ENCODE measurements at regions not wholly inside any gene's neighbourhood (a gene's known extent, or its start where the extent isn't known, plus 50 kb on each side); places are given as distances from the start of the nearest gene placed in this dataset.

DNA sequence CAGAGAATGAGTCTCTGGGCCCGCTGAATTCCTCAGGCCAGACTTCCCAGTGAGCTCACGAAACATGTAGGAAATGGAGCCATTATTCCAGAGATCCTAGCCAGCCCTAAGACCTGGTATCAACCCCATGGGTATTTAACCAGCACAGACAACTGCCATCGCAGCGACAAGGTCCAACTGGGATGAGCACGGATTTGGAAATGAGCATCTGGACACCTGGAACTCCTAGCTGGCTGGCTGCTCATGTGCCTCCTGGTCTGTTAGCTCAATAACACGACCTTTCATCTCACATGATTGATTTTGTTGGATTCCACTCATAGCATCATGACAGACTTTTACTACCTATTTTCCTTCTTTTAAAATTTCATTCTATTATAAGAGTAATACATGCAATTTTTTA is 51.0 kb downstream of the POU3F3 start:
- no peak for TF ChIP-seq JUND (IDR thresholded peaks at IDR 0.05; ENCODE audit: low read depth)
- DNase-seq (ENCODE audit: low read depth in 1 of 2, low spot score in 1 of 2): no peak
- in situ Hi-C loops (cut with HindIII; ENCODE audit: low pct_unique_long_range_greater_than_20kb, low sequenced_read_pairs): no loop called here

DNA sequence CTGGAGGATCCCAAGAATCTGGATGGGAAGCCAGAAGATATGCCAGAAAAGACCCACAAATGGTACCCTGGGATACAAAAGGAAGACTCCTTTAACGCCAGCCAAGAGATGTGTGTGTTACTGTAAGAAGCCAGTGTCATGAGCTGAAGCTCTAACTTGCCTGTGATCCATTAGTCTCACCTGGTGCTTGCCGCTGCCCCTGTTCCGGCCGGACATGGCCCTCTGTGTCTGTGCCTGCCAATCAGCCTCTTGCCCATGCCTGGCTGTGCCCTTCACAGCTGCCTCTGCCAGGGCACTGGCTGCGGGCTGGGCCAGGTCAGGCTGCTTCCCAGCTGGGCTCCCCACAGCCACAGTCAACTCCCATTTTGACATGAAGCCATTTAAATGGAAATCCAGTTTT is 55.4 kb downstream of the POU3F3 start:
- no peak for TF ChIP-seq JUND (IDR thresholded peaks at IDR 0.05; ENCODE audit: low read depth)
- in situ Hi-C loops (cut with HindIII; ENCODE audit: low pct_unique_long_range_greater_than_20kb, low sequenced_read_pairs): no loop called here
- DNase-seq (ENCODE audit: low read depth in 1 of 2, low spot score in 1 of 2): no peak

DNA sequence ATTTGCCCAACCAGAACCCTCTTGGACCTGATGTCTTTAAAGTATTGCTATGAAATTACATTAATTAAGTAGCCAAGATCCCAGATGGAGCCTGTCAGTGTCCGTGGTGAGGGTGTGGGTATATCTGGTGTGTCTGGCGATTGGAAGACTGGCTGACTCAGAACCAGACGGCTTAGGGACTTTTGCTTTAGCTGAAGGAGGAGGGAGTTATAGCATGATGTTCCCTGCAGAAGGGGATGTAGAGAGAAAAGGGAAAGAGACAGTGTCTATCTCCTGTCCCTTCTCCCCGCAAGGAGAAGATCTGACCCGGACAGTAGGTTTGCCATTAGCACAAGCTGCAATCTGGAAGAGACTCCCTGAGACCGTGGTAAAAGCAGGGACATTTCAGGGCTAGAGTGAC is 60.6 kb downstream of the POU3F3 start:
- no peak for TF ChIP-seq JUND (IDR thresholded peaks at IDR 0.05; ENCODE audit: low read depth)
- DNase-seq (ENCODE audit: low read depth in 1 of 2, low spot score in 1 of 2): no peak
- in situ Hi-C loops (cut with HindIII; ENCODE audit: low pct_unique_long_range_greater_than_20kb, low sequenced_read_pairs): no loop called here

DNA sequence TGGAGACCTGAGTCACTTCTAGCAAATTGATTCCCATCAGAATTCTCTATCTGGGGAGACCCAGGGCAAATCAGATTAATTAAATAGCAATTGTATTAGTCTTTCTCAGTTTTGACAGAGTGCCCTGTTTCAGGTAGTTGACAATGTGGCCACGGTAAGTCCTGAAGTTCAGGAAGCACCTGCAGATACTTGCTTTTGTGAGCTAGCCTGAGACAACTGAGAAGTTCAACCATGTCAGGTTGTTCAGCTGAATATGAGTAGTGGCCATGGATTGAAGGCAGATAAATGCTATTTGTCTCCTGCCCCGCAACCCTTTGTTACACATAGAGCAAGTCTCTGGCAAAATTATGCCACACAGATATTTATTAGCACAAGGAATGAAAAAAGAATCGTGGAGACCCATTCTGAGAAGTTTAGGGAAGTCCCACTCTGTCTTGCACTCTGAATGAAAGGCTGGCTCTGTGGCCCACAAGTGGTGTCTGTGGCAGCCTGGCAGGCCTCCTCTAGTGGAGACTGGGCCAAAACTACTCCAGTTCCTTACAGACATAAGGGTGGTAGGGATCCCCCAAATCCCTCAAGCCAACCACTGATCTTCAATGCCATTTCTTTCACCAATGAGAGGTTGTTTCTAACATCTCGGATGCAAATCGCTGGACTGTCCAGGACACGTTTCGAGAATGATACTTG is 61.3 kb downstream of the POU3F3 start:
- in situ Hi-C loops (cut with HindIII; ENCODE audit: low pct_unique_long_range_greater_than_20kb, low sequenced_read_pairs): no loop called here
- no peak for DNase-seq (ENCODE audit: low read depth in 1 of 2, low spot score in 1 of 2)
- TF ChIP-seq JUND (IDR thresholded peaks at IDR 0.05; ENCODE audit: low read depth): no peak

DNA sequence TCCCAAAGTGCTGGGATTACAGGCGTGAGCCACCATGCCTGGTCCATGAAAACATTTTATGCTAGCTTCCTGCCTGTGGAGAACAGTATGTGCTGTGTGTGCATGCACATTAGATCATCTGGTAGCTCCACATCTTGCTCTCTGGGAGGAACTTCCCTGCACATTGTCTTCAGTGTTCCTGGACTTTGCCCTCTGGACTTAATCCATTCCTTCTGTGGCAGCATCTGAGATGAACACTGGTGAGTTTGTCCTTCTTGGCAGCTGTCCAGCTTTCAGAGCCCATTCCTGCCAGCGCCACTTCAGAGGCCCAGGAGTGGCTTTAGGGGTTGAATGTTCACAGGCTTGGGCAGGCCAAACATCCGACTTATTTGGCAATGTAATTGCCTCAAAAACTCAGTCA is 65.2 kb downstream of the POU3F3 start:
- in situ Hi-C loops (cut with HindIII; ENCODE audit: low pct_unique_long_range_greater_than_20kb, low sequenced_read_pairs): no loop called here
- peak in 1 of 2 experiments; percentile 13 for DNase-seq (ENCODE audit: low read depth in 1 of 2, low spot score in 1 of 2)

DNA sequence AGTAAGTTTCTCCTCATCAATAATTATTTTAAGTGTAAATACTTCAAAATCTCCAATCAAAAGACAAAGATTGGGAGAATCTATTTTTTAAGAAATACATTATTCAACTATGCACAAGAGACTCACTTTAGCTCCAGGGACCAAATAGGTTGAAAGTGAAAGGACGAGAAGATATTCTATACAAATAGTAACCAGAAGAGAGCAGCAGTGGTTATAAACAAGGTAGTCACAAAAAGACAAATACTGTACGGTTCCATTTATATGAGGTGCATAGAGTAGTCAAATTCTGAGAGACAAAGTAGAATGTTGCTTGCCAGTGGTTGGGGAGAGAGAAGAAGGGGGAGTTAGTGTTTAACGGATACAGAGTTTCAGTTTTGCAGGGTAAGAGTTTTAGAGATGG is 69.8 kb downstream of the POU3F3 start:
- no peak for TF ChIP-seq JUND (IDR thresholded peaks at IDR 0.05; ENCODE audit: low read depth)

More for the DNA sequence above, 65.2 kb downstream of the POU3F3 start:
- no peak for TF ChIP-seq JUND (IDR thresholded peaks at IDR 0.05; ENCODE audit: low read depth)

DNA sequence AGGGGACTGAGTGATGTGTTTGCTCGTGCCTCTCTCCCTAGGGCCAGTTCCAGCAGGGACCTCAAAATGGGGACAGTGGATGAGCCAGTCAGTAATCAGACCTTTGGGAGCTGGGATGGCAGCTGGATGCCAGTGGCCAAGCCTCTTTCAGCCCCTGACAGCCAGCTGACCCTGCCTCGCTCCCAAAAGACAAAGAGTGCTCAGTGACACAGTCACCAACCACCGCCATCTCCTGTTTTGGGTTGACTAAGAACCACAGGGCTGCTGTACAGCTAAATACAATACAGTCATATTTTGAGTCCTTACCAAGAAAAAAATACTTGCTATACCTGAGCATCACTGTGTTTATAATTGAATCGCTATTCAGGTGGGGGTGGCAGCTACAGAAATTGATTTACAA is 75.7 kb downstream of the POU3F3 start:
- TF ChIP-seq JUND (IDR thresholded peaks at IDR 0.05; ENCODE audit: low read depth): no peak
- no peak for DNase-seq (ENCODE audit: low read depth in 1 of 2, low spot score in 1 of 2)
- in situ Hi-C loops (cut with HindIII; ENCODE audit: low pct_unique_long_range_greater_than_20kb, low sequenced_read_pairs): no loop called here

More for the DNA sequence above, 69.8 kb downstream of the POU3F3 start:
- peak in 1 of 2 experiments; percentile 13 for DNase-seq (ENCODE audit: low read depth in 1 of 2, low spot score in 1 of 2)
- in situ Hi-C loops (cut with HindIII; ENCODE audit: low pct_unique_long_range_greater_than_20kb, low sequenced_read_pairs): no loop called here

DNA sequence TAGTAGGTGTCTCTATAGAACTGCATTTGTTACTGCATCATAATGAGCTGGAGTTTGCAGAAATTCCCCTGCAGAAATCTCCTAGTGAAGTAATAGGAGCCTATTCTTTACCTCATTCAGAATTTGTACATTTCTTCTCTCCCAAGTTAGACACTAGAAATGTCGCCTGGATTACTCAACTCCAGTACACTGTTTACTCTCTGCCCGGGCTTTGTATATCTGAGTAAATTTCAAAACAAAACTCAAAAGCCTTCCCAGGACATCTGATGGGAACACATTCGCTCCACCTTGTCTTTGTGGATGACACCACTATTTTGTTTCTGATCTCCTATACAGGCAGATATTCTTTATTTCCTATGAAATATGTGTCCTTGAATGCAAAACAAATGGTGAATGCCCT is 76.8 kb downstream of the POU3F3 start:
- no peak for TF ChIP-seq JUND (IDR thresholded peaks at IDR 0.05; ENCODE audit: low read depth)
- DNase-seq (ENCODE audit: low read depth in 1 of 2, low spot score in 1 of 2): no peak
- in situ Hi-C loops (cut with HindIII; ENCODE audit: low pct_unique_long_range_greater_than_20kb, low sequenced_read_pairs): no loop called here

DNA sequence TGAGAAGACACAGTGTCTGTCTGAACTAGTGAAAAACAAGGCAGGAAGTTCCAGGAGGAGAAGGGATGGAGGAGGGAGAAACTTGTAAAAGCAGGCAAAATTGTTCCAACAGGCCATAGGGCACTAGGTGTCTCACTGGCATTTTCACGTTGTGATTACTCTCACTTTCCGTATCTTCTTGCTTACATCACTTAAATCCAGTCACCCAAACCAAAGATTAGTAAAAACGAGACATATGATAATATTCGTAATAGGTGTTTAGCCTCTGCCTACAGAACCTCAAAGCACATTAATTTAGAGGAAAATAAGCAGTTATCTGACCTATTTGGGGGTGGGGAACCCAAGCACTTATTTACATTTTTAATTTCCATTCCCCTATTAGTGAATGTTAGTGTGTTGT is 78.3 kb downstream of the POU3F3 start:
- DNase-seq (ENCODE audit: low read depth in 1 of 2, low spot score in 1 of 2): no peak
- no peak for TF ChIP-seq JUND (IDR thresholded peaks at IDR 0.05; ENCODE audit: low read depth)
- in situ Hi-C loops (cut with HindIII; ENCODE audit: low pct_unique_long_range_greater_than_20kb, low sequenced_read_pairs): no loop called here

DNA sequence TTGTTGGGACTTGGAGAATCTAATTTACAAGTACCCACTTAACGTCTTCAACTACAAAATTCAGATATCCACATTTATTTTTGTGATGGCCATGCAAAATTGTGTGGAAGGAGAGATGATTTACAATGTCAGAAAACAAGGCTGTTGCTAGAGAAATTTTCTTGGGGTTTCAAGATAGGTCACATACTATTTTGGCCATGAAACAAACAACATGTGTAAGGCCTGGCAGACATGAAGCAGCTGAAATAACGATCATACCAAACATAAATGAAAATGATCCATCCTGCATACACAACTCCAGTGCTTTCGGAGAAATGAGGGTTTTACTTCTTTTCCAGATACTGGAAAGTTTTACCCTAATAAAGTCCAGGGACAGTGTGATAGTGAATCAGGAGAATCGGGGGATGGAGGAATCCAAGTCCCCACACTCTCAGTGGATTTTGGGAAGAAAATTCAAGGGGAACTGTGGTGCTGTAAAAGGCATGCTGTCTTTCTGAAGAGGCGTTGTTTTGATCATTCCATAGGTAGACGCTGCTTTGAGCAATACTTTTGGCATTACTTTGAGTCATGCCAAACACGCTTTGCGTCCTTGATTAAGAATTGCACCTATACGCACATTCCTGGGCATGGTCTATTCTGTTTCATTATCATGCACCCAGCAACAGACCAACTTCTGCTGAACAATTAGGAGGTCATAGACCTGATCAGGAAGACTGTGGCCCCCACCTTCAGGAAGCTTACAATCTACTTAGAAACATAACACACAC is 79.4 kb downstream of the POU3F3 start:
- in situ Hi-C loops (cut with HindIII; ENCODE audit: low pct_unique_long_range_greater_than_20kb, low sequenced_read_pairs): no loop called here
- no peak for DNase-seq (ENCODE audit: low read depth in 1 of 2, low spot score in 1 of 2)
- no peak for TF ChIP-seq JUND (IDR thresholded peaks at IDR 0.05; ENCODE audit: low read depth)

DNA sequence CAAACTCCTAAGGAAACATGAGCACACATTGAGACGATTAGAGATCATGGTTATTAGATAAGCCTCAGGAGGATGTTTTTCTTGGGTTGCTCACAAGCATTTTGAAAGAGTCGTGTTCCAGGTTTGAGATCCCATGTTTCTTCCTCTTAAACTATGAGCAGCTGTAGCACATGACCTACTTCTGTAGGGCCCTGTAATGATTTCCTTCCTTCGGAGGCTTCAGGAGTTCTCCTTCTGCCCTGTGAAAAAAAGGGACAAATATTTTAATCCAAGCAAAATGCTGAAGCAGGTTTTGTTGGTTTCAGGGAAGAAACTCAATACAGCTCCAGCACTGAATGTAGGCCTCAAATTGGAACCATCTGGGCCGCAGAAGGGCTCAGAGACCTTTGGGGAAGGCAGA is 82.6 kb downstream of the POU3F3 start:
- TF ChIP-seq JUND (IDR thresholded peaks at IDR 0.05; ENCODE audit: low read depth): no peak
- in situ Hi-C loops (cut with HindIII; ENCODE audit: low pct_unique_long_range_greater_than_20kb, low sequenced_read_pairs): no loop called here
- no peak for DNase-seq (ENCODE audit: low read depth in 1 of 2, low spot score in 1 of 2)

DNA sequence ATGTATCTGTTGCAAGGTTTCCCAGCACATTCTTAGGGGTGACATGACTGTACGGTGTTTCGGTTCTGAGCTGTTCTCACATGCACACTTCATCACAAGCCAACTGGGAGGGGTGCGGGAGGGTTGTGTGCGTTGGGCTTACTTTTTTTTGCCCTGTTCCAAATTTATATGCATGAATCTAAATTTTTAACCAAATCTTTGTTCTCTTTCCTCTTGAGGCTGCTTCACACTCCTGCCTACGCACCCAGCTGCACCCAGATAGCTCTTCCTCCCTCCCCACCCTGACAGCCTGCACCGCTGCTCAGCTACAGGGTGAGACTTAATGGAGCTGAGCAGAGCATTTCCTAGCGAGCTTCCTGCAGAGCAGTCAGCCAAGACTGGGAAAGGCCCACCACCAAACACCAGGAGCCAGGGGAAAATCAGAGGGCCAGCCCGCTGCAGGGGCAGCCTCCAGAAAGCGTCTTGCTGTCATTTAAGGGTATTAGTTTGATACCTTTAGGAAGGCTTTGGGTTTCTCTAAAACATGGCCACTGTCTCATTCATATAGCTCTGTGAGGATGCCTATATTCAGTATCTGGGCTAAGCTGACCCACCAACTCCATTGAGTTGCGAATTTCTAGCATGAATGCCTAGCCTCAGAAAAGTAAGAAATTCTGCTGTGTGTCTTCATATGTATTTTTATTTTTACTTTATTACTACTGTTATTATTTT is 84.5 kb downstream of the POU3F3 start:
- in situ Hi-C loops (cut with HindIII; ENCODE audit: low pct_unique_long_range_greater_than_20kb, low sequenced_read_pairs): no loop called here
- DNase-seq (ENCODE audit: low read depth in 1 of 2, low spot score in 1 of 2): no peak
- TF ChIP-seq JUND (IDR thresholded peaks at IDR 0.05; ENCODE audit: low read depth): no peak
